Omental fat pad (tissue), 3 donors: ENCODE measurements at regions not wholly inside any gene's neighbourhood (a gene's known extent, or its start where the extent isn't known, plus 50 kb on each side); places are given as distances from the start of the nearest gene placed in this dataset.

Experiments
- ATAC-seq: fragments of 150-250 bp; one replicate; pipeline ENCODE4 v1.9.1; 2016; ENCODE audit warnings: mild to moderate bottlenecking, moderate library complexity; ENCODE audit not compliant: low FRiP score
- DNase-seq: peaks from one replicate; pipeline ENCODE4 v3.0.0-alpha.2; 2019; ENCODE audit warnings: low spot score
- TF ChIP-seq, protein P1 (sequence below), 3 donors: fragments of 450-650 bp; IDR thresholded peaks; one replicate each; pipeline ENCODE4 v1.5.1; 2016 to 2017; ENCODE audit warnings: antibody characterized with exemption in 3 of 3, mild to moderate bottlenecking in 3 of 3, moderate library complexity in 2 of 3

- DNase-seq, result no peak
- TF ChIP-seq, protein P1, sequence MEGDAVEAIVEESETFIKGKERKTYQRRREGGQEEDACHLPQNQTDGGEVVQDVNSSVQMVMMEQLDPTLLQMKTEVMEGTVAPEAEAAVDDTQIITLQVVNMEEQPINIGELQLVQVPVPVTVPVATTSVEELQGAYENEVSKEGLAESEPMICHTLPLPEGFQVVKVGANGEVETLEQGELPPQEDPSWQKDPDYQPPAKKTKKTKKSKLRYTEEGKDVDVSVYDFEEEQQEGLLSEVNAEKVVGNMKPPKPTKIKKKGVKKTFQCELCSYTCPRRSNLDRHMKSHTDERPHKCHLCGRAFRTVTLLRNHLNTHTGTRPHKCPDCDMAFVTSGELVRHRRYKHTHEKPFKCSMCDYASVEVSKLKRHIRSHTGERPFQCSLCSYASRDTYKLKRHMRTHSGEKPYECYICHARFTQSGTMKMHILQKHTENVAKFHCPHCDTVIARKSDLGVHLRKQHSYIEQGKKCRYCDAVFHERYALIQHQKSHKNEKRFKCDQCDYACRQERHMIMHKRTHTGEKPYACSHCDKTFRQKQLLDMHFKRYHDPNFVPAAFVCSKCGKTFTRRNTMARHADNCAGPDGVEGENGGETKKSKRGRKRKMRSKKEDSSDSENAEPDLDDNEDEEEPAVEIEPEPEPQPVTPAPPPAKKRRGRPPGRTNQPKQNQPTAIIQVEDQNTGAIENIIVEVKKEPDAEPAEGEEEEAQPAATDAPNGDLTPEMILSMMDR (IDR thresholded peaks at IDR 0.05), result no peak
- no peak for ATAC-seq
Measured at GRCh38 chr18:46407486-46408166, 249.4 kb downstream of the LOXHD1 start.

- DNase-seq, result no peak
- TF ChIP-seq, protein P1 (IDR thresholded peaks at IDR 0.05), result no peak
- ATAC-seq, result no peak
Measured at GRCh38 chr18:46408334-46408987, 248.6 kb downstream of the LOXHD1 start.

DNA sequence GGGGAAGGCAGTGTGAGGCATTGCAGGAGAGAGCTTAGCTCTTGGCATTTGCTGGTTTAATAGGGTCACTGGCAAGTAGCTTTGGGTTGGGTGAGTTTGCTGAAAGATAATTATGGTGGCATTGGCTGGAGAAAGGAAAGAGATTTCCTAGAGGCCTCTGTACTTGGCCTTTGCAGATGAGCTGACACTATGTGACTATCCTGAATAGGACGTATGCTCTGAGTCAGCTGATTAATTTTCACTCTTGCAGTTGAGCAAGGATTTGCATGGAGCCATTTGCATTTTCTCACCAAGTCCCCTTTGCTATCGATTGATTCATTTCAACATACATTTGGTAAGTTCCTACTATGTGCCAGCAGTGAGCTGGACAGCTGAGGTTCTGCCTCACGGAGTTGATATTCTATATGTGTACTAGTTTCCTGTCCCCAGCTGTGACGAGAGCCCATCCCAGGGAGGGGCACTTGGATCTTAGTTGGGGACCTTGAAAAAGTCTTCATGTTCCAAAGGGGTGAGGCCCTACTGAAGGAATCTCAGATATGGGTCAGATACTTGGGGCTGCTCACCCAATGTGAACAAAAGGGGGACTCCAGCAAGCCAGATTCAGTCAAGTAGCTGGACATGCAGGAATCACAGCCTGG, 245.7 kb downstream of the LOXHD1 start:
- DNase-seq, result no peak
- no peak for ATAC-seq
- TF ChIP-seq, protein P1 (IDR thresholded peaks at IDR 0.05), result no peak

DNA sequence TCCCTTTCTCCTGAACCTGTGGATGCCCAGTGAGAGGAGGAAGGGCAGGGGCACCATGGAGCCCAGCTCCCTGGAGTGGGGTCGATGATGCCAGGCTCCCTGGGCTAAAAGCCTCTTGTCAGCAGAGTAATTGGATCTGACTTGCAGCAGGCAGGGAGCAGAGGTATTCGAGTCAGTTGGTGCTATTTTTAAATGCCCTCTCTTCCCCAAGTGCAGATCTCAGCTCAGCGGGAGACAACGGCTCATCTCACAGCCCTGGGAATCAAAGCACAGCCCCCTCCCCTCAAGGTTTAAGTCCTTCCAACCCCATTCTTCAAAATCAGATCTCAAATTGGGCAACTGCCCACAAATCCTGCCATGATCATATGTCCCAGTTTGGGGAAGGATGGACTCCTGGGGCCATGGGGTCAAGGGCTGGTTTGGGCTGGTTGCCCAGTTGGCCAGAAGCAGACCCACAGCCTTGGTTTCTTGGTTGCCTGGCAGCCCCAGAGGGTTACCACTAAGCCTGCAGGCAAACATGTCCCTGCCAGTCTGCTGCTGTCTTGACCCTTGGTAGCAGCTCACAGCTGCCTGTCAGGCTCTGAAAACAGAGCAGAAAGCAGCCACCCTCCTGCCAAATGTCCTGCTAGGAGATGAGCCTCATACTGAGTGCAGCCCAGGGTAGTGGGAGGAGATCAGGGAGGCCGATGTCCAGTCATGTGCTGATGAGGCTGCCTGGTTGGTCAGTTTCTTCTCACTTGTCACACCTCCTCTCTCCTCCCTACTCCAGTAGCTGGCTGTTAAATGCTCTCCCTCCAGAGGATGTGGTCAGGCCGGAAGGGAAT, 244.9 kb downstream of the LOXHD1 start:
- DNase-seq, result no peak
- no peak for ATAC-seq
- TF ChIP-seq, protein P1 (IDR thresholded peaks at IDR 0.05), result no peak

GRCh38 chr18:46412916-46413315, 244.1 kb downstream of the LOXHD1 start:
- DNase-seq (no peak), ATAC-seq (no peak)
- TF ChIP-seq, protein P1 (IDR thresholded peaks at IDR 0.05), result no peak

GRCh38 chr18:46413684-46414083, 243.3 kb downstream of the LOXHD1 start:
- DNase-seq (no peak), ATAC-seq (no peak)
- TF ChIP-seq, protein P1 (IDR thresholded peaks at IDR 0.05), result no peak
